ENCODE measurements at regions not wholly inside any gene's neighbourhood (a gene's known extent, or its start where the extent isn't known, plus 50 kb on each side); places are given as distances from the start of the nearest gene placed in this dataset.
A peak's percentile ranks its signal among the peaks of the same experiment; 100 is the strongest.
"Not testable (repeated sequence)": the region's sequence is repeated elsewhere in the genome, so short reads cannot be mapped to it uniquely, and the experiment has no call there.

DNA sequence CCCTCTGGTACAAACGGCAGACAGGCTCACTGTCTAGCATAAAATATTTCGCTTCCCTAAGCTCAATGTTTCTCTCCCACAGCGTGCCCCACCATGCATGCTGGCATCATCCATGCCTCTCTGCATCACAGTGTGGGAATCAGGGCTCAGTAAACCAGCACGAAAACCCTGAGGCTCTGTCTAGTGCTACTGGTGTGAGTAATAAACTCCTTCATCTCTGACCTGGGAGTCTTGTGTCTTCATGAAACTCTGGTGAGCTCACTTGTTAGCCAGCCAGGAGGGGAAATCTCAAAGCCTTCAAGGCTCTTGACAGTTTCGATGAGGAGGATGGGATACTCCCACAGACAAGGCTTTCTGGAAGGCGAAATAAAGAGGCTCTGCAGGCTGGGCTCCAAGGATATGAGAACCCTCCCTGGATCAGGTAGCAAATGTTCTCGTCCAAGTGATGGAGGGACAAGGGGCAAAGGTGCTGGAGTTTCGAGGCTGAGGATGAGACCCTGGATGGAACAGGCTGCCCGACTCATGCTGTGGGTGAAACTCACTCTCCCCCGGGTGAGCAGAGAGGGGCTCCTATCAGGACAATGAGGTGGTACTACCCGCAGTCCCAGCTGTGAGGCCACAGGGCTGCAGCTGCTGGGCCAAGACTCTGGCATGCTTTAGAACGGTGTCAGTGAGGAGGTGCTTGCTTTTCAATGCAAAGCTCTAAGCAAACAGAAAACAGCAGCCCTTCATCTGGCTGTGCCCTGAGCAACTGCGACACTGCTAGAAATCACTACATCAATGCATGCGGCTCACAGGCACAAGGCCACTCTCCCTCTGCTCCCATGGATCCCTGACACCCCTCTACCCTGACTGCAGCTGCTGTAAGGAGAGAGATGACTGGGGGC is 69.3 kb downstream of the SHANK2 start:
- no peak for DNase-seq (ENCODE audit: low read depth)

DNA sequence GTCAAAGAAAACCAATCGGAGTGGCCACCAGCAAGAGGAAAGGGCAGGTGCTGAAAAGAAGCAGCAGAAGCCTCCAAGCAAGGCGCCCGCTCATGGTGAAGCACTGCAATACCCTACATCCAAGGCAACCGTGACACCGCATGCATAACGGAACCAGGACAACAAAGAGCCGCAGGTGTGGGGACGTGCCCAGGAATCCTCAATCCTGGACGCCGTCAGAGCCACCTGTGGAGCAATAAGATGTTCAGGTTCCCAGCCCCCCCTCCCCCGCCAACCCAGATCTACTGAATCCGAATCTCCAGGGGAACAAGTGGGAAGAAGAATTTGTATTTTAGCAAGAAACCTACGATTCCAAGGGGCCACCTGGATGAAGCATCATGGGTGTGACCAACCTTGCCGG is 70.8 kb downstream of the SHANK2 start:
- no peak for DNase-seq (ENCODE audit: low read depth)

DNA sequence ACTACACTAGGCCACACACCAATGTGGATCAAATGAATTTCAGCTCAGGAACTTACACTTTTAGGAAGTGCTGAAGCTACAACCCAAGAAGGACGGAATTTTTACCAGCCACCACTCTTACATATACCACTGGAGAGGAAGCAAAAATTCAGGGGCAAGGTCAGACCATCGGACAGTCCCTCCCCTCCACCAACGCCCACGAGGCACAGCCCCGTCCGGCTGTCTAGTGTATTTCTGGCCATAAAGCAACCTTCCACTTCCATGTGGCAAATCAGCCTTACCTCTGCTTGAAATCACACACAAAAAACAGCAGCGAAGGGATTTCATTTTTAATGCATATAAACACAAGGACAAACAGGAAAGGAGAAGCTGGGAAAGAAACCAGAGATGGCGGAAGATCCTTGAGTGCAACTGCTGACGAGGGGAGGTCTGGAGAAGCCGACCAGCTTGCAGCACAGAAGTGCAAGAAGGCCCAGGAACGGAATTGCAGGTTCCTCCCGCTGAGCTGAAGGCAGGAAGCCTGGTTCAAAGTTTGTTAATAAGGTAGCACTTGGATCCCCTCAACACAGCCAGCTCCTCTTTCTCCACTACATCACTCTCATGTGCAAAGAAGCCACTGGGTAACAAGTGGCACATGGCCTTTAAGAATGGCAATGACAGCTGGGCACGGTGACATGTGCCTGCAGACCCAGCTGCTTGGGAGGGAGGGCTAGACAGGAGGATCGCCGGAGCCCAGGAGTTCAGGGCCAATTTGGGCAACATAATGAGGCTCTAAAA is 71.5 kb downstream of the SHANK2 start:
- DNase-seq (ENCODE audit: low read depth), result peak; percentile 39

DNA sequence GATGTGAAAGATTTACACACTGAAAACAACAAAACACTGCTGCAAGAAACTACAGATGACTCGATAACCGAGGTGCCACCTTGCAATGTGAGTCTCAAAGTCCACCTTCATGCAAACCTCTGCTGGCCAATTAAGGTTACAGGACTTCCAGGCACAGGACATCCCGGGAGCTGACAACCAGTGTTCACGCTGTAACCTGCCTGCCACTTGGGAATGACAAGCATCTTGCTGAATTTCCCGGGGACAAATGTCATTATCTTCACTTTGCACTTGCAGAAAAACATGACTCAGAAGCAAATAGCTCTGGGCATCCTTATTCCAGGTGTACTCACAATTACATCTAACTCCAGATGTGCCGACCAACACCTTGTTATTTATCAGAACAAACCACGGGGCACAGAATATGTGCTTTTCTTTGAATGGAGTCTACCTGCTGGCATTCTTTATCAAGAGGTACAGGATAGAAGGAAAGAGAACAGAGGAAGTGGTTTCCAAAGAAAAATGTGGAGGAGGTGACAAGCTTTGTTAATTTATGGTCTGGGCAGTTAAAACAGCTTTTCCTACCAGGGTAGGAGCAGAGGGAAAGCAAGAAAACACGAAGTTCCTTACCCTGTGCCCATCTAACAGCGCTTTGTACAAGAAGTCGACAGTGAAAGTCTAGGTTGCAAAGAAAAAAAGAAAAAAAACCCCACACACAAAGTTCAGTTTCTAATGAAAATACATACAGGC is 72.3 kb downstream of the SHANK2 start:
- no peak for DNase-seq (ENCODE audit: low read depth)

DNA sequence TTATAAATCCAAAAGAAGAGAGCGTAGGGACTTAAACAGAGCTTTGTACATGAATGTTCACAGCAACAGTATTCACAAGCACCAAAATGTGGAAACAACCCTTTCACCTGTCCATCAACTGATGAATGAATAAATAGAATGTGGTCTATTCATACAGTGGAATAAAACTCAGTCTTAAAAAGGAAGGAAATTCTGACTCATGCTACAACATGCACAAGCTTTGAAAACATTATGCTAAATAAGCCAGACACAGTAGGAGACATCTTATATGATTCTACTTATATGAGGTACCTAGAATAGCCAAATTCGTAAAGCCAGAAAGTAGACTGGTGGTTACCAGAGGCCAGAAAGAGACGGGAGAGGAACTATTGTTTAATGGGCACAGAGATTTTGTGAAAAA is 74.3 kb downstream of the SHANK2 start:
- no peak for DNase-seq (ENCODE audit: low read depth)

DNA sequence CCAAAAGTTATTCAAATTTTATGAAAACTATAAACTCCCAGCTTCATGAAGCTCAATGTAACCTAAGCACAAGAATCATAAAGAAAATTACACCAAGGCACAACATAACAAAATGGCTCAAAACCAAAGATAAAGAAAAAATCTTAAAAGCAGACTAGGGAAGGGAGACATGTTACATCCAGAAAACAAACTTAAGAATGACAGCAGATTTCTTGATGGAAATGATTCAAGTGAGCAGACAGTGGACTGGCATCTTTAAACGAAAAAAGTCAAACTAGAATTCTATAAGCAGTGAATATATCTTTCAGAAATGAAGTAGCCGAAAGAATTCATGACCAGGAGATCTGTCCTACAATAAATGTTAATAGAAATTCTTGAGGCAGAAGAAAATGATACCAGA is 75.6 kb downstream of the SHANK2 start:
- DNase-seq (ENCODE audit: low read depth), result no peak

DNA sequence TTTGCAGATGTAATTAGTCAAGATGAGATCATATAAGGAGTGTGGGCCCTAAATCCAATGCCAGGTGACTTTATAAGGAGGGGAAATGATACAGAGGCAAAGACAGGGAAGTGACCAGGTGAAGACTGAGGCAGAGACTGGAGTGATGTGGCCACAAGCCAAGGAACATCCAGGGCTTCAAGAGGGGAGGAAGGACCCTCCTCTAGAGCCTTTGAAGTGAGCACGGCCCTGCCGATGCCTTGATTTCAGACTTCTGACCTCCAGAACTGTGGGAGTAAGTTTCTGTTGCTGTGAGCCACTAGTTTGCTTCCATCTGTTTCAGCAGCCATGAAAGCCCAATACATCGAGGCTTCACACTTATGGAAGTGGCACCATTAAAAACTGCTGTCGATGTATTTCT is 78.7 kb downstream of the SHANK2 start:
- no peak for DNase-seq (ENCODE audit: low read depth)

DNA sequence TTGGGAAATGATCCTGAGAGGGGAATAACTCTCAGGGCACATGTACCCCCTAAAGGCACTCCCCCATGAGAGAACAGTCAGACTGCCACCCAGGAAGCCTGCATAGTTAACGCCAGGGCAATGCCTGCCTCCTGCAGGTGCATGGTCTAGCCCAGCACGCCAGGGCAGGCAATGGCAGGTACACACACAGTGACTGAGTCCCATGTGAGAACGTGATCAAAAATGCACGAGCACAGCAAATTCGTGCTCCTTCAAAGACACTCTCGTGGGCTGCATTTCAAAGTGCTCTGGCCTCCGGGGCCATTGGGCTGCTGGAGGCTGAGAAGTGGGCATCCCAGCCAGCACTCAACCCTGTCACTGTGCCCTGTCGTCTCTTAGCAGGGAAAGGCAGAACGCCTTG is 79.7 kb downstream of the SHANK2 start:
- DNase-seq (ENCODE audit: low read depth), result no peak

DNA sequence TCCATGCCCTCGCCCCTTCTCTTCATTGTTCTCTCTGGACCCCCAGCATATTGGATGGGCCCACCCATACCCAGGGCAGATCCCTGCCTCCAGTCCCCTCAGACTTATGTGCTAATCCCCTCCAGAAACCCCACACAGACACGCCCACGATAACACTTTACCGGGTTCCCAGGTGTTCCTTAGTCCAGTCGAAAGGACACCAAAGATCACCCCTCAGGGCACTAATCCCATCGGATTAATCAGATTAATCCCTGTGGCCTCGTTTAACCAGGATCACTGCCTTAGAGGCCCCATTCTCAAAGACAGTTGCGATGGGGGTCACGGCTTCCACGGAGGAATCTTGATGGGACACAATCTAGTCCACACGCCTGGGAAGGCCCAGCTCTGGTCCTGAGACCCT is 80.8 kb downstream of the SHANK2 start:
- DNase-seq (ENCODE audit: low read depth), result no peak

DNA sequence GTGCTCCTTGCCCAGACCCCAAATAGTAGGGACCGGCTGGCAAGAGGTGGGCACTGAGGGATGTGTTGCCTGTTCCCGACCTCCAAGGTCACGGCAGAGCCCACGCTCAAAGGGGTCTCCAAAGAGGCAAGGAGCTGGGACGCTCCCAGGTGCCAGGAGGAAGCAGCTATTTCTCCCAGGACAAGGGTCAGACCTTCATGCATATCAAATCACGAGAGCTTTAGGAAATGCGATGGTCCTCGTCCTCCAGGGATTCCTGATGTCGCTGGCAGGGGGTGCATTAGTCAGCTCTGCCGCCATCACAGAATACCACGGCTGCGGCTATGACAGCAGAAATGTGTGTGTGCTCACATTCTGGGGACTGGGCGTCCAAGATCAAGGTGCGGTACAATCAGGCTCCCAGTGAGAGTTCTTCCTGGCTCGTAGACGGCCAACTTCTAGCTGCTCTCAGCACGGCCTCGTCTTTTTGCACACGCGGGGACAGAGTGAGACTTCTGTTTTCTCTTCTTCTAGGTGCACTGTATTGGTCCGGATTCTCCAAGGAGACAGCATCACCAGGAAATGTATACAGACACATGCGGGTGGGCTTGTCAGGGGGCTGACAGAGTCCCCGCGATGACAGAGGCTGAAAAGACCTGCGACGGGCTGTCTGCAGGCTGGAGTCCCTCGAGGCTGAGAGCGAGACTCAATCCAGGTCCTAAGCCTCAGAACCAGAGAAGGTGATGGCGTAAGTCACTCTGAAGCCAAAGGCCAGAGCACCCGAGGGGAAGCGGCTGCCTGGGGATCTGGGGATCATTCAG is 81.6 kb downstream of the SHANK2 start:
- no peak for DNase-seq (ENCODE audit: low read depth)

DNA sequence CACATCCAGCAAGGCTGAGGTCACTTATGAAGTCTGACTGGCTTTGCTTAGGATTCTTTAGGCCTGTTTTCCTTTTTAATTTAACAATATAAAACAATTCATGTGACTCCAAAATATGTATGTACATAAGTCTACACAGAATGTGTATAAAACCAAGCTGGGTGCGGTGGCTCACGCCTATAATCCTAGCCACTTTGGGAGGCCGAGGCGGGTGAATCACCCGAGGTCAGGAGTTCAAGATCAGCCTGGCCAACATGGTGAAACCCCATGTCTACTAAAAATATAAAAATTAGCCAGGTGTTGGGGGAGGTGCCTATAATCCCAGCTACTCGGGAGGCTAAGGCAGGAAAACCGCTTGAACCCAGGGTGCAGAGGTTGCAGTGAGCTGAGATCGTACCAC is 83.1 kb downstream of the SHANK2 start:
- no peak for DNase-seq (ENCODE audit: low read depth)

DNA sequence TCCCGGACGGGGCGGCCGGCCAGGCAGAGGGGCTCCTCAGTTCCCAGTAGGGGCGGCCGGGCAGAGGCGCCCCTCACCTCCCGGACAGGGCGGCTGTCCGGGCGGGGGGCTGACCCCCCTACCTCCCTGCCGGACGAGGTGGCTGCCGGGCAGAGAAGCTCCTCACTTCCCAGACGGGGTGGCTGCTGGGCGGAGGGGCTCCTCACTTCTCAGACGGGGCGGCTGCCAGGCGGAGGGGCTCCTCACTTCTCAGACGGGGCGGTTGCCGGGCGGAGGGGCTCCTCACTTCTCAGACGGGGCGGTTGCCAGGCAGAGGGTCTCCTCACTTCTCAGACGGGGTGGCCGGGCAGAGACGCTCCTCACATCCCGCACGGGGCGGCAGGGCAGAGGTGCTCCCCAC is 84.6 kb downstream of the SHANK2 start:
- not testable (repeated sequence) for DNase-seq (ENCODE audit: low read depth)

DNA sequence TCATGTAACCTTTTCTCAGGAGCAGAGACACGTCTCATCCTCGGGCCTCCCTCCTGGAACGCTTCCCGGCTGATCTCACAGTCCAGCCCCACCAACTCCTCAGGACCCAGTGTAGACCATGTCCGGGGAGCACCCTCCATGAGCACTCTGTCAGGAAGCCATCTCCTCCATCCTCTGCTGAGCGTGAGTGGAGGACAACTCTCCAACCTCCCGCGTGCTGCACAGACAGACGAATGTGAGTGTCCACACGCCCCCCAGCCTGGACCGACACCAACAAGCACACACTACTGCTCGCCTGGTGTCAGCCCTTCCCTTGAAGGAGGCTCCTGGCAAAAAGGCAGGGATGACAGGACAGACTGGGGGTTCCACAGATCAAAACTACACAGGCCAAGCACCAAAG is 86.6 kb downstream of the SHANK2 start:
- DNase-seq (ENCODE audit: low read depth), result no peak

DNA sequence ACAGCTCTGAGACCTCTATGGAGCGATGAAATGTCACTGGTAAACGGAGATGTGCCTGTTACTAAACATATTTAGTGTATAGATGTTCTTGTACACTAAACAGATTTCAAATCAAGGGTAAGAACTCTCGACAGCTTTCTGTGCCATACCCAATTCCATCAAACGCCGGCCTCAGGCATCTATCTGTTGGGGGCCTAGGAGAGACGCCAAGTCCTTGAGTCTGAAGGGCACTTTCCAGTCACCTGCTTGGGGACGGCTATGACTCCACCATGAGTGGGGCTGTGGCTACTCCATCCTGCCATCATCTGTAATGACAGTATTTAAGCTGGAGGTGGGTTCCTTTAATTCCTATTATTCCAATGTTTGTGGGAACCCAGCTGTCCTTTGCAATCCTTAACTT is 87.8 kb downstream of the SHANK2 start:
- DNase-seq (ENCODE audit: low read depth), result no peak

DNA sequence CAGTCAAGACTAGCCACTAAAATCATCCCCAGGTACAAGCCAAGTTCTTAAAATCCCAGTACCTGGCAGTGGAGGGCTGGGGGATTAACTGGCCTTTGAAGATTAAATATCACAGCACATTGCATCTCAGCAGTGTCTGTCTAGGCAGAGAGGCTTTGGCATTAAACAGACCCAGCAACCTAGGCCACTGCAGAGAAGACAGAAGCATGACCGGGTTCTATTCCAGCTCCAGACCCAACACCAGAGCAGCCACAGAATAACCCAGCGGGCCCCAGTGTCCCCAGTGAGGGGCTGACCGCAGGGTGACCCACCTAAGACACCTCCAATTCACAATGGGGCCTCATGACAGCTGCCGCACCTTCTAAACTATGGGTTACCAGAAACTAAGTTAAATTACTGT is 88.2 kb downstream of the SHANK2 start:
- DNase-seq (ENCODE audit: low read depth), result no peak

DNA sequence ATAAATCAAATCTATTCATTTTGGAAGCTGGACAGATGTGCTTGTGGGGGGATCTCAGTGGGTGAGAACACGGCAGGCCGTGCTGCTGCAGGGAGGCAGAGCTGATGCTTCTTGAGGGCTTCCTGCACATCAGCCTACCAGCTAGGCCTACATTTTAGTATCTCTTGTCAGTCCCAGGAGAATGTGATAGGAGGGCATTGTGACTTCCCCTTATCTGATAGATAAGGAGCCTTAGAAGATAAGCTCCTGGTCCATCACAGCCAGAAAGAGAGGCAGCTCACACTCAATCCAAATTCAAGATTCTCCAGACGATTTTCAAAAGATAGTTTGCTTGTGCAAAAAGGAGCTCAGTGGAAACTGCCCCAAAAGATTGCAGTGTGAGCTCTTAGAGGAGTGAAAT is 89.0 kb downstream of the SHANK2 start:
- no peak for DNase-seq (ENCODE audit: low read depth)

DNA sequence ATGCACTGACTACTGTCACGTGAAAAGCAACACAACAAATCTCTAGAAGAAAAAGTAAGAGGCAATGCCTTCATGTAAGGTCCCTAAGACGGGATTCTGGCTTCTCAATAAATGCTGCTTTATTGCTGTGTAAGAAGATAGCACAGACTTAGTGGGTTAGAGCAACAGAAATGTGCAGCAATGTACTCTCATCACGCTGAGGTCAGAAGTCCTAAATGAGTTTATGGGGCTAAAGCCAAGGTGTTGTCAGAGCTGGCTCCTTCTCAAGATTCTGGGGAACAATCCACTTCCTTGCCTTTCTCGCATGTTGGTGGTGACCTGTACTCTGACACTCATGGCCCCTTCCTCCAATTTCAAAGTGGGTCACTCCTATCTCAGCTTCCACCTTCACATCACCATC is 93.4 kb downstream of the SHANK2 start:
- no peak for DNase-seq (ENCODE audit: low read depth)

DNA sequence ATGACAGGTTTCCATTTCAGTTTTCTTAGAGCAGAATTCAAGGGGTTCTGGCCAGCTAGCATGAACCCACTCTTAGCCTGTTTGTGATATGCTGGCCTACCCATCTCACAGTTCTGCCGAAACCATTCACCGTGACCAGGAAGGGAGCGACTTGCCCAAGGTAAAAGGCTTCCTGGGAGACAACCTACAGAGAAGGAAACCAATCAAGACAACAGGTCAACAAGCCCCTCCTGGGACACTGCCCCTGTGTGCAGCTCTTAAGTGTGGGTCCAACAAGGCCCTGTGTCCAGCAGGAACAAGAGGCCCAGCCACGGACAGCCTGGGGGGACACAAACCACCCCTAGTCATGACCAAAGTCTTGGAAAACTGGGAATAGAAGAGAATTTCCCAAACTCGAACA is 94.7 kb downstream of the SHANK2 start:
- DNase-seq (ENCODE audit: low read depth), result not testable (repeated sequence)

DNA sequence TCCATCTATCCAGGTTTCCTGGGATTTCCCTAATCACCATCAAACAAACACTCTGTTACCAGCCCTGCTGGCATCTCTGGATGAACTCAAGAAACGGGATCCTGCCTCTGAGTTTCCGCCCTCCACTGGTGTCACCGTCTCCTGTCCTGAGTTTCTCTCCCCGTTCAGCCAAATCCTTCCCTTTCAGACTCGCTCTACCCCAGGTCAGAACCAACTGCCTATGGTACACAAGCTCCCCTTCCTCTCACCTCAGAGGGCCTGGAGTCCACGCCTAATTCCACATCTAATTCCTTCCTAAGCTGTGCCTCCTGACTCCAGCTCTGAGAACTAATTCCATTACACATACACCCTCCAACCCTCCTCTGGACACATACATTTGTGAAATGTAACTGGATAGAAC is 96.1 kb downstream of the SHANK2 start:
- no peak for DNase-seq (ENCODE audit: low read depth)

DNA sequence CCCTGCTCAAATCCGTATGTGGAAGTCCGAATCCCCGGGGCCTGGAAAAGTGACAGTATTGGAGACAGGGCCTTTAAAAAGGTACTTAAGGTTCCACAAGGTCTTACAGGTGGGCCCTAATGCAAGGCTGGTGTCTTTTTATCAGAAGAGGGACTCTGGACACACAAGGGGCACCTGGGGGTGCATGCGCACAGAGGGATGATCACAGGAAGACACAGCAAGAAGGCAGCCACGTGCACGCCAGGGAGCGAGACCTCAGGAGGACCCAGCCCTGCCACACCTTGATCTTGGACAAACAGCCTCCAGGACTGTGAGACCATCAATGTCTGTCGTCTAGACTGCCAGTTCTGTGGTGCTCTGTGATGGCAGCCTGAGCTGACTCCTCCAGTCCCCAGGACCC is 96.5 kb downstream of the SHANK2 start:
- DNase-seq (ENCODE audit: low read depth), result no peak

DNA sequence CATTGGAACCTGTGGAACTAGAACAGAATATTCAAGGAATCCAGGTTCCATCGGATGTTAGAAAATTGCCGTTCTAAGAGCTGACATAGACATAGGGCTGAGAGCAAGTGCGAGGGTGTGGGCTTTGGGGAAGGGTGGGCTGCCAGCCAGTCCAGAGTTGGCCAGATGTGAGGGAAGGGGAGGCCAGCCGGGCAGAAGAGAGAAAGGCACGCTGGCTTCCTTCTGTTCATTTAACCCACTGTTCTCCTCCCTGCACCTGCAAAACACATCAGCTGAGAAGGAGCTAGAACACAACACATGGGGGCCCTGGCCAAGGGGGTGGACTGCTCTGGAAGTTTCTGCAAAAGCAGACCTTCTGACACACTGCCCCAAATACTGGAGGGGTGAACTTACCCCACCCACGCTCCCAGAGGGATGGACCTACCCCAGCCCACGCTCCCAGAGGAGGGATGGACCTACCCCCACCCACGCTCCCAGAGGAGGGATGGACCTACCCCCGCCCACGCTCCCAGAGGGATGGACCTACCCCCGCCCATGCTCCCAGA is 98.0 kb downstream of the SHANK2 start:
- no peak for DNase-seq (ENCODE audit: low read depth)
